ENCODE measurements at regions not wholly inside any gene's neighbourhood (a gene's known extent, or its start where the extent isn't known, plus 50 kb on each side); places are given as distances from the start of the nearest gene placed in this dataset.

DNA sequence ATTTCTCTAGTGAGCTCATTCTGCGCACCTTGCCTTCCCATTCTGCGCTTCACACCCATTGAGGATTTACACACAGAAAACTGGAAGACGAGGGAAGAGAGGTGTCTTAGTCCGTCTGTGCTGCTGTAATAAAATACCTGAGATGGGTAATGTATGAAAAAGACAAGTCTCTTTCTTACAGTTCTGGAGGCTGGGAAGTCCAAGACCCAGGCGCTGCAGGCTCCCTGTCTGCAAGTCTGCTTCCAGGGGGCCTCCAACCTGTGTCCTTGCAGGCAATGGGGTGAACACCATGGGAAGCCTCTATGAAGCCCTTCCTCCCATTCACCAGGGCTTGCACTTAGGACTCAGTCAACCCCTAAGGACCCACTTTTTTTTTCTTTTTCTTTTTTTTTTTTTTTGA lies 245.0 kb downstream of the AUH start:
- Histone ChIP-seq H3K36me3 (ENCODE audit: insufficient read depth, low read length) (no peaks in the 10 kb centered on the region), H3K4me1 (ENCODE audit: insufficient read depth, low read length) (peaks cover 3% of the 10 kb centered on the region), H3K4me3 (ENCODE audit: low read length) (no peak overlapping the region), H3K27me3 (ENCODE audit: insufficient read depth, low read length) (no peaks in the 10 kb centered on the region), H3K9me3 (ENCODE audit: low read length) (no peaks in the 10 kb centered on the region), H2AFZ (ENCODE audit: low read depth, low read length) (no peak overlapping the region)

DNA sequence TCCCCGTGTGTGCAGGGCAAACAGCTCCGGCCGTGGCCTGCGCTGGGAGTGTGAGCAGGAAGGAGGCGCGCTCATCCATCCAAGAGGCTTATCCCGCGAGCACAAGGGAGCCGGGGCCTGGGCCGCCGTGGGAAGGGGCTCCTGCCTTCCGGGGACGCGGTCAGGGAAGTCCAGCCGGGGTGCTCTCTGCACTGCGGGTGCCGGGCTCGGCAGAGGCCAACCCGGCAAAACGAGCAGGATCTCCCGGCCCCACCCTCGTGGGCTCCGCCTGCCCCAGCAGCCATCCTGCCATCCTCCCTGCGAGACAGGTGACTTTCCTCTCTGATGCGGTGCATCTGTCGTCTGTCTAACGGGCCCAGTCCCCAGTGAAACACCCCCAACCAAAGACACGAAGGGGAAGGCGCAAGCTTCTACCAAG lies 244.2 kb downstream of the AUH start:
- no peaks in the 10 kb centered on the region for H3K27me3 ChIP-seq (ENCODE audit: insufficient read depth, low read length)
- peaks cover 3% of the 10 kb centered on the region for H3K4me1 ChIP-seq (ENCODE audit: insufficient read depth, low read length)
- H2AFZ ChIP-seq (ENCODE audit: low read depth, low read length): no peak overlapping the region
- no peak overlapping the region for H3K4me3 ChIP-seq (ENCODE audit: low read length)
- no peaks in the 10 kb centered on the region for H3K36me3 ChIP-seq (ENCODE audit: insufficient read depth, low read length)
- no peaks in the 10 kb centered on the region for H3K9me3 ChIP-seq (ENCODE audit: low read length)

DNA sequence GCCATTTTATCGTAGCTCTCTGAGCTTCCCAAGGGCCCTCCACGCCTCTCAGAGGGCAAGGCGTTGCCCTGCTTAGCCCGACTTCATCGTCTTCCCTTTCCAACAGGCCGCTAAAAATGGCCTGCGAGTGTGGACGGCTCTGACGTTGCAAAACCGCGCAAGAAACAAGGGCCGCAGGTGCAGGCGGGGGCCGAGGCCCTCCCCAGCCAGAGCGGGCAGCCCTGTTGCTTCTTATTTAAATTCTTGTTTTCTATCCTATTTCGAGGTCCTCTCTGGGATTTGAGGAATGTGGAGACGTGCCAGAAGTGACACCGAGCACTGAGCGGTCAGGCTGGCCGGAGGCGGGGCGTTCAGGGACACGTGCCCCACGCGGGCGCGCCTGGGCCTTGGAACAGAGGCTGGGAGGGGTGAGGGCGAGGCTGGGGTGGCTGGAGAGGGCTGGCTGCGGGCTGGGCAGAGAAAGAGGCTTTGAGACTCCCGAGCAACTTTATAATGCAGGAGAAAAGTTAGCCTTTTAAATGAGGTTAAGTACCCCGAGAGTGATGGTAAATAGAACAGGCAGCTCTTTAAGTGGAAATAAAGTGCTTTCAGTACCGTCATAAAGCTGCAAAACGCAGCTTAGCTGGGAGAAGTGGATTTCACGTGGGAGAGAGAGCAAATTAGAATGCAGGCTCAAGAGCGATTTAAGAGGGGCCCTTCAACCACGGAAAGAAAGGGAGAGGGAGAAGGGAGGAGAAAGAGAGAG lies 243.6 kb downstream of the AUH start:
- Histone ChIP-seq H2AFZ (ENCODE audit: low read depth, low read length) (no peak overlapping the region), H3K4me3 (ENCODE audit: low read length) (no peak overlapping the region), H3K36me3 (ENCODE audit: insufficient read depth, low read length) (no peaks in the 10 kb centered on the region), H3K9me3 (ENCODE audit: low read length) (no peaks in the 10 kb centered on the region), H3K4me1 (ENCODE audit: insufficient read depth, low read length) (peaks cover 3% of the 10 kb centered on the region), H3K27me3 (ENCODE audit: insufficient read depth, low read length) (no peaks in the 10 kb centered on the region)

DNA sequence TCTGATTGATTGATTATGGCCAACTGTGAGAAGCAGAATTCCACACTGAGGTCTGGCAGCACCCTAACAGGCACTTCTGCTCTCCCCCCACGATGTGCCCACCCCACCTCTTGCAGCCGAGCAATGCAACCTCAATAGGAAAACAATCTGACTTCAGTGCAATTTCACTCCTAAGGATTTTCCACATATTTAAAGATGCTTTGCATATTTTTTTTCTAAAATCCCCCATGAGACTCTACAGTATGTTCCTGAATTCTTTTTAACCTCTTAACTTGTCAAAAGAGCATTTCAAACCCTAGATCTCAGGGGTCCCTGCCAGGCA lies 243.1 kb downstream of the AUH start:
- H3K9me3 ChIP-seq (ENCODE audit: low read length): no peaks in the 10 kb centered on the region
- H3K4me1 ChIP-seq (ENCODE audit: insufficient read depth, low read length): peaks cover 3% of the 10 kb centered on the region
- H3K27me3 ChIP-seq (ENCODE audit: insufficient read depth, low read length): no peaks in the 10 kb centered on the region
- H3K36me3 ChIP-seq (ENCODE audit: insufficient read depth, low read length): no peaks in the 10 kb centered on the region
- no peak overlapping the region for H2AFZ ChIP-seq (ENCODE audit: low read depth, low read length)
- no peak overlapping the region for H3K4me3 ChIP-seq (ENCODE audit: low read length)

DNA sequence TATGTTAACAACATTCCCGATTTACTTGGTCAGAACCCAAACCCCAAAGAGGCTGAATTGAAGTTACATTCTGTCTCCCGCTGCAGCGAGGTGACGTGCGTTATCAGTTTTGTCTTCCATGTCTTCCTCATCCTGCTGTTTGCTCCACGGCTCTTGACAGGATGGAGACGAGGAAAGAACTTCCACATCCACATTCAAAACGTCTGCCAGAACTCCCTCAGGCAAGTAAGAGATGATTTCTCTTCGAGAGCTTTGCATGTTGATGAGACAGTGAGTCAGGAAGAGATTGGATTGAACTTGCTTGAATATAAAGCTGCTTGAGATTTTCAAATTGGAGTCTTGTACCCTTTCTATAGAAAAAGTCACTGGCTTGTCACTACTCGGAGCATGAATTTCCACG lies 242.6 kb downstream of the AUH start:
- no peaks in the 10 kb centered on the region for H3K36me3 ChIP-seq (ENCODE audit: insufficient read depth, low read length)
- no peaks in the 10 kb centered on the region for H3K9me3 ChIP-seq (ENCODE audit: low read length)
- no peaks in the 10 kb centered on the region for H3K27me3 ChIP-seq (ENCODE audit: insufficient read depth, low read length)
- no peak overlapping the region for H3K4me3 ChIP-seq (ENCODE audit: low read length)
- H3K4me1 ChIP-seq (ENCODE audit: insufficient read depth, low read length): peaks cover 3% of the 10 kb centered on the region
- H2AFZ ChIP-seq (ENCODE audit: low read depth, low read length): no peak overlapping the region

DNA sequence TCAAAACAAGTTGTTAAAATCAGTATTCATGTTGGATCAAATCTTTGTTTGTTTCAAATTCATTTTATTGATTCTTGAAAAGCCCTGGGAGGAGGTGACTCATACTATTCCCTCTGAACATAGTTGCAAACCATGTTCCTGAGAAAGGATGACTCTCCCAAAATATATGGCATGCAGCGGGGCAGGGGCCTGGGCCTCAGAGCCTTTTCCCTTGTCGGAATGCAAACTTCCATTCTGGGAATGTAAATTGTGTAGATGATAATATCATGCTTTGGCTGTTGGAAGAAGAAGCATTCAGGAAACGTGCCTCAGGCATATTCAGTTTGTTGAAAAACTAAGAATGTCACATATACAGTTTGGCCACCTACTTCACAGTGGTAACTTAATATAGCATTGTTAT lies 242.0 kb downstream of the AUH start:
- Histone ChIP-seq H3K4me1 (ENCODE audit: insufficient read depth, low read length) (peaks cover 3% of the 10 kb centered on the region), H3K36me3 (ENCODE audit: insufficient read depth, low read length) (no peaks in the 10 kb centered on the region), H3K4me3 (ENCODE audit: low read length) (no peak overlapping the region), H3K9me3 (ENCODE audit: low read length) (no peaks in the 10 kb centered on the region), H3K27me3 (ENCODE audit: insufficient read depth, low read length) (no peaks in the 10 kb centered on the region), H2AFZ (ENCODE audit: low read depth, low read length) (no peak overlapping the region)

DNA sequence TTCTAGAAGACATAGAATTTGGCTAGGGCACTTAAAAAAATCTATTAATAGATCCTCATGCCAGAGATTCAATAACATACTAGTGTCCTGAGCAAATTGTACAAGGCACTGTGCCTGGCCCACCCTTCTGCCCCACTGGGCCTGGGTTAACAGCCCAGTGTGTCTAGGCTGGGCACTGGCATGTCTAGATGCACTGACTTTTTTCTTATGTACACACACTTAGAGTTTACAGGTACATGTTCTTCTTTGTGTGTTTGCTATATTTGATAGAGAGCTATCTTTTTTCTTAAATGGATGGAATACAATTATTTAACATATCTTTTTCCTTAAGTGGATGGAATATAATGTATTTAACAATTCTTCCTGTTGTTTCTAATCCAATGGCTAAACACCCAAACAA lies 241.5 kb downstream of the AUH start:
- Histone ChIP-seq H3K27me3 (ENCODE audit: insufficient read depth, low read length) (no peaks in the 10 kb centered on the region), H3K4me3 (ENCODE audit: low read length) (no peak overlapping the region)

DNA sequence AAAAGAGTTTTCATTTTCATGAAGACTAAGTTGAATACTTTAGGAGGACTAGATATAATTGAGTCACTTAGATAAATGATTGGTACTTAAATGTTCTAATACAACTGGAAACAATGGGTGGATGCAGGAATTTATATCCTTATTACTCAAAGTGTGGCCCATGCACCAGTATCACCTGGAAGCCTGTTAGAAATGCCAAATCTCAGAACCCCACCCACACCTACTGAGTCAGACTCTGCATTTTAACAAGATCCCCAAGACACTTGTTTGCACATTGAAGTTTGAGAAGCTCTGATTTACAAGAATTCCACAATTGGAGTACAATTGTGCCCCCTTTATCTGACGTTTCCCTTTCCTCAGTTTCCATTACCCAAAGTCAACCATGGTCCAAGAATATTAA lies 239.0 kb downstream of the AUH start:
- no peak overlapping the region for H3K4me3 ChIP-seq (ENCODE audit: low read length)
- no peak overlapping the region for H2AFZ ChIP-seq (ENCODE audit: low read depth, low read length)
- peaks cover 3% of the 10 kb centered on the region for H3K4me1 ChIP-seq (ENCODE audit: insufficient read depth, low read length)
- H3K27me3 ChIP-seq (ENCODE audit: insufficient read depth, low read length): no peaks in the 10 kb centered on the region
- H3K36me3 ChIP-seq (ENCODE audit: insufficient read depth, low read length): no peaks in the 10 kb centered on the region
- no peaks in the 10 kb centered on the region for H3K9me3 ChIP-seq (ENCODE audit: low read length)

More for the DNA sequence above, 241.5 kb downstream of the AUH start:
- Histone ChIP-seq H3K36me3 (ENCODE audit: insufficient read depth, low read length) (no peaks in the 10 kb centered on the region), H3K4me1 (ENCODE audit: insufficient read depth, low read length) (peaks cover 3% of the 10 kb centered on the region), H3K9me3 (ENCODE audit: low read length) (no peaks in the 10 kb centered on the region), H2AFZ (ENCODE audit: low read depth, low read length) (no peak overlapping the region)

DNA sequence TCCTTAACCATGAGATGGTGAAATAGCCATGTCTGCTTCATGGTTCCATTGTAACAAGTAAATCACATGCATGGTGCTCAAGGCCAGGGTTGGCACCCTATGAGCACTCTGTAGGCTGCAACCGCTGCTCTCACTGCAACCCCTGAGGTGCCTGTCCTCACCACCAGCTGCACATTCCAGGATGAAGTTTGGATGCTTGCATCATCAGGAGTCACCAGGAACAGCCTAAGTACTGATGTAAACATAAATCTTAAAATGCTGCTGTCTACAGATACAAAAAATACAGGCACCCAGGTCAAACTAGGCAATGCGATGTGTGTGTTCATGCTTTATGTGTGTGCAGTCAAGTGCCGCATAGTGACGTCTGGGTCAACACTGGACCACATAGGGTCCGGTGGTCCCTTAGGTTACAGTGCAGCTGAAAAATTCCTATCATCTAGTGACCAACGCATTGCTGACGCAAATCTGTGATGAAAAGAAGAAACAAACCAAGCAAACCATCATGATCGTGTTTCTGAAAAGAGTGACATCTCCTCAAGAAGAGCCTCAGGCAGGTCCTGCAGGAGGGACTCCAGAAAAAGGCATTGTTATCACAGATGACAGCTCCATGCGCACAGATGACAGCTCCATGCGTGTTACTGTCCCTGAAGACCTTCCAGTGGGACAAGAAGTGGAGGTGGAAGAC lies 234.8 kb downstream of the AUH start:
- Histone ChIP-seq H3K9me3 (ENCODE audit: low read length) (no peaks in the 10 kb centered on the region), H3K27me3 (ENCODE audit: insufficient read depth, low read length) (no peaks in the 10 kb centered on the region), H3K4me1 (ENCODE audit: insufficient read depth, low read length) (no peaks in the 10 kb centered on the region), H2AFZ (ENCODE audit: low read depth, low read length) (no peak overlapping the region), H3K36me3 (ENCODE audit: insufficient read depth, low read length) (no peaks in the 10 kb centered on the region), H3K4me3 (ENCODE audit: low read length) (no peak overlapping the region)

DNA sequence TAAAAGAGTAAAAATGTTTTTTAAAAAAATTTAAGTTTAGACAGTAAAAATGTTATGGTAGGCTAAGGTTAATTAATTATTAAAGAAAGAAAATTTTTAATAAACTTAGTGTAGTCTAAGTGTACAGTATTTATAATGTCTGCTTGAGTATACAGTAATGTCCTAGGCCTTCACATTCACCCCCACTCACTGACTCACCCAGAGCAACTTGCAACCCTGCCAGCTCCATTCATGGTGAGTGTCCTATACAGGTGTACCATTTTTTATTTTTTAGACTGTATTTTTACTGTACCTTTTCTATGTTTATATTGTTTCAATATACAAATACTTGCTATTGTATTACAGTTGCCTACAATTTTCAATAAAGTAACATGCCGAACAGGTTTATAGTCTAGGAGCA lies 234.1 kb downstream of the AUH start:
- Histone ChIP-seq H3K27me3 (ENCODE audit: insufficient read depth, low read length) (no peaks in the 10 kb centered on the region), H3K4me3 (ENCODE audit: low read length) (no peak overlapping the region), H3K36me3 (ENCODE audit: insufficient read depth, low read length) (no peaks in the 10 kb centered on the region), H3K9me3 (ENCODE audit: low read length) (no peaks in the 10 kb centered on the region), H2AFZ (ENCODE audit: low read depth, low read length) (no peak overlapping the region), H3K4me1 (ENCODE audit: insufficient read depth, low read length) (no peaks in the 10 kb centered on the region)

DNA sequence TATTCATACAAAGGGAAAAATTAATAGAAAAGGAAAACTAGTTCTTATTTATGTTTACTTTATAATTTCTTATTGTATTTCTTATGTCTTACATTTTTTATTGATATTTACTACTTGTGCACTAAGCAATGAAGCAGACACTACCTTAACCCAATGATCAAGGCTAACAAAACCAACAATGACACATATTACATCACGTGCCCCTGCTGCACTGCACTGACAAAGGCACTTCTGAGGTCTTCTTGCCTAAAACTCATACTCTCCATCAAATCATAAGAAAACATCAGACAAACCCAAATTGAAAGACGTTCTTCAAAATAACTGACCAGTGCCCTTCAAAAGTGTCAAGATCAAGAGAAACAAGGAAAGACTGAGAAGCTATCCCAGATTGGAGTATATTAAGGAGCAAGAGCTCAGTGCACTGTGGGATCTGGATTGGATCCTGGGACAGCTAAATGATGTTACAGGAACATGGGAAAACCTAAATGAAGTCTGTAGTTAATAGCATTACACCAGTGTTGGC lies 230.9 kb downstream of the AUH start:
- H3K4me1 ChIP-seq (ENCODE audit: insufficient read depth, low read length): no peaks in the 10 kb centered on the region
- H3K27me3 ChIP-seq (ENCODE audit: insufficient read depth, low read length): no peaks in the 10 kb centered on the region
- no peaks in the 10 kb centered on the region for H3K9me3 ChIP-seq (ENCODE audit: low read length)
- H2AFZ ChIP-seq (ENCODE audit: low read depth, low read length): no peak overlapping the region
- no peak overlapping the region for H3K4me3 ChIP-seq (ENCODE audit: low read length)
- H3K36me3 ChIP-seq (ENCODE audit: insufficient read depth, low read length): no peaks in the 10 kb centered on the region

DNA sequence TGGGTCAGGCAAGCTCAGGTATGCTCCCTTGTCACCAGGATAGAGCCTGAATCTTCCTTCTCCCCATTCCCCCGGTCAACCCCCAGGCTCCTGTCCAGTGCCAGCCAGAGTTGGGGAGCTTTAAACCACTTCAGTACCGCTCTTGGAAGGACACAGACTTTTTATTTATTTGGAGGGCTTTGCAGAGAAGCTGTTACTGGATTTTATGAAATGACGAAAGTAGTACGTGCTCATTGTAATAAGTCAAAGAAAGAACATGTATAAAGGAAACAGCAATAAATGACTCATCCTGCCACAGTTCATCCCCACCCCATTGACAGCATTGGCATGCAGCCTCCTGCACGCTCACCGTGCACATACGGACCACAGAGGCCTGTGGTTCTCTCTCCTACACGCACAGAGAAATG lies 230.3 kb downstream of the AUH start:
- Histone ChIP-seq H2AFZ (ENCODE audit: low read depth, low read length) (no peak overlapping the region), H3K4me1 (ENCODE audit: insufficient read depth, low read length) (no peaks in the 10 kb centered on the region), H3K27me3 (ENCODE audit: insufficient read depth, low read length) (no peaks in the 10 kb centered on the region), H3K4me3 (ENCODE audit: low read length) (no peak overlapping the region), H3K9me3 (ENCODE audit: low read length) (no peaks in the 10 kb centered on the region), H3K36me3 (ENCODE audit: insufficient read depth, low read length) (no peaks in the 10 kb centered on the region)

DNA sequence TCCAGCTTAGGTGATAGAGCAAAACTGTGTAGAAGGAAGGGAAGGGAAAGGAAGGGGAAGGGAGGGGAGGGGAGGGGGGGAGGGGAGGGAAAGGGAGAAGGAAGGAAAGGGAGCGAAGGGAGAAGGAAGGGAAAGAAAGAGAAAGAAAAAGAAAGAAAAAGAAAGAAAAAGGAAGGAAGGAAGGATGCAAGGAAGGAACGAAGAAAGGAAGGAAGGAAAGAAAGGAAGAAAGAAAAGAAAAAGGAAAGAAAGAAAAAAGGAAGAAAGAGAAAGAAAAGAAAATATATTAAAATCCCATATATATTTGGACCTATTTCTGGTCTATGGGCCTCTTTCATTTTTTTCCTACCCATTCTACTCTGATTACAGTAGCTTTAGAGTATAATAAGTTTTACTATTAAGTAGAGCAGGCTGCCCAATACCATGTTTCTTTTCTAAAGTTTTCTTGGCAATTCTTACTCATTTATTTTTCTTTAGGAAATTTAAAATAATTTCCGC lies 229.1 kb downstream of the AUH start:
- no peaks in the 10 kb centered on the region for H3K4me1 ChIP-seq (ENCODE audit: insufficient read depth, low read length)
- no peak overlapping the region for H3K4me3 ChIP-seq (ENCODE audit: low read length)
- H2AFZ ChIP-seq (ENCODE audit: low read depth, low read length): no peak overlapping the region
- no peaks in the 10 kb centered on the region for H3K27me3 ChIP-seq (ENCODE audit: insufficient read depth, low read length)
- H3K36me3 ChIP-seq (ENCODE audit: insufficient read depth, low read length): no peaks in the 10 kb centered on the region
- no peaks in the 10 kb centered on the region for H3K9me3 ChIP-seq (ENCODE audit: low read length)
